ENCODE measurements at regions not wholly inside any gene's neighbourhood (a gene's known extent, or its start where the extent isn't known, plus 50 kb on each side); places are given as distances from the start of the nearest gene placed in this dataset.

- ChIA-PET CTCF (no interaction called here), POLR2A (no interaction called here)
- Mint-ChIP-seq H3K4me3 (no peak overlapping the region), H3K27ac (no peak overlapping the region), H3K9me3 (peaks cover 4% of the 10 kb centered on the region; the same call in 1 of the 2 replicates), H3K27me3 (ENCODE audit: low read depth) (no peaks in the 10 kb centered on the region), H3K36me3 (no peaks in the 10 kb centered on the region), H3K4me1 (peaks cover 18% of the 10 kb centered on the region)
- TF ChIP-seq, protein P1, sequence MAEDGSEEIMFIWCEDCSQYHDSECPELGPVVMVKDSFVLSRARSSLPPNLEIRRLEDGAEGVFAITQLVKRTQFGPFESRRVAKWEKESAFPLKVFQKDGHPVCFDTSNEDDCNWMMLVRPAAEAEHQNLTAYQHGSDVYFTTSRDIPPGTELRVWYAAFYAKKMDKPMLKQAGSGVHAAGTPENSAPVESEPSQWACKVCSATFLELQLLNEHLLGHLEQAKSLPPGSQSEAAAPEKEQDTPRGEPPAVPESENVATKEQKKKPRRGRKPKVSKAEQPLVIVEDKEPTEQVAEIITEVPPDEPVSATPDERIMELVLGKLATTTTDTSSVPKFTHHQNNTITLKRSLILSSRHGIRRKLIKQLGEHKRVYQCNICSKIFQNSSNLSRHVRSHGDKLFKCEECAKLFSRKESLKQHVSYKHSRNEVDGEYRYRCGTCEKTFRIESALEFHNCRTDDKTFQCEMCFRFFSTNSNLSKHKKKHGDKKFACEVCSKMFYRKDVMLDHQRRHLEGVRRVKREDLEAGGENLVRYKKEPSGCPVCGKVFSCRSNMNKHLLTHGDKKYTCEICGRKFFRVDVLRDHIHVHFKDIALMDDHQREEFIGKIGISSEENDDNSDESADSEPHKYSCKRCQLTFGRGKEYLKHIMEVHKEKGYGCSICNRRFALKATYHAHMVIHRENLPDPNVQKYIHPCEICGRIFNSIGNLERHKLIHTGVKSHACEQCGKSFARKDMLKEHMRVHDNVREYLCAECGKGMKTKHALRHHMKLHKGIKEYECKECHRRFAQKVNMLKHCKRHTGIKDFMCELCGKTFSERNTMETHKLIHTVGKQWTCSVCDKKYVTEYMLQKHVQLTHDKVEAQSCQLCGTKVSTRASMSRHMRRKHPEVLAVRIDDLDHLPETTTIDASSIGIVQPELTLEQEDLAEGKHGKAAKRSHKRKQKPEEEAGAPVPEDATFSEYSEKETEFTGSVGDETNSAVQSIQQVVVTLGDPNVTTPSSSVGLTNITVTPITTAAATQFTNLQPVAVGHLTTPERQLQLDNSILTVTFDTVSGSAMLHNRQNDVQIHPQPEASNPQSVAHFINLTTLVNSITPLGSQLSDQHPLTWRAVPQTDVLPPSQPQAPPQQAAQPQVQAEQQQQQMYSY (CRISPR knock-in tag; IDR thresholded peaks at IDR 0.05), result no peak
- no peak for TF ChIP-seq ZBTB43 (CRISPR knock-in tag; IDR thresholded peaks at IDR 0.05)
- TF ChIP-seq AFF4 (CRISPR knock-in tag; IDR thresholded peaks at IDR 0.05; ENCODE audit: borderline replicate concordance), result no peak
- TF ChIP-seq RORB (CRISPR knock-in tag; IDR thresholded peaks at IDR 0.05), result no peak
- TF ChIP-seq CTCF (IDR thresholded peaks at IDR 0.05), result no peak
- TF ChIP-seq, protein P2, sequence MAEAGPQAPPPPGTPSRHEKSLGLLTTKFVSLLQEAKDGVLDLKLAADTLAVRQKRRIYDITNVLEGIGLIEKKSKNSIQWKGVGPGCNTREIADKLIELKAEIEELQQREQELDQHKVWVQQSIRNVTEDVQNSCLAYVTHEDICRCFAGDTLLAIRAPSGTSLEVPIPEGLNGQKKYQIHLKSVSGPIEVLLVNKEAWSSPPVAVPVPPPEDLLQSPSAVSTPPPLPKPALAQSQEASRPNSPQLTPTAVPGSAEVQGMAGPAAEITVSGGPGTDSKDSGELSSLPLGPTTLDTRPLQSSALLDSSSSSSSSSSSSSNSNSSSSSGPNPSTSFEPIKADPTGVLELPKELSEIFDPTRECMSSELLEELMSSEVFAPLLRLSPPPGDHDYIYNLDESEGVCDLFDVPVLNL (CRISPR knock-in tag; IDR thresholded peaks at IDR 0.05; ENCODE audit: borderline replicate concordance, low read depth), result no peak
- no peak for TF ChIP-seq FOXK1 (CRISPR knock-in tag; IDR thresholded peaks at IDR 0.05)
- ATAC-seq (no peak), DNase-seq (ENCODE audit: low spot score) (no peak)
Measured at GRCh38 chr3:65015711-65016110, 327.9 kb upstream of the ADAMTS9 start.

DNA sequence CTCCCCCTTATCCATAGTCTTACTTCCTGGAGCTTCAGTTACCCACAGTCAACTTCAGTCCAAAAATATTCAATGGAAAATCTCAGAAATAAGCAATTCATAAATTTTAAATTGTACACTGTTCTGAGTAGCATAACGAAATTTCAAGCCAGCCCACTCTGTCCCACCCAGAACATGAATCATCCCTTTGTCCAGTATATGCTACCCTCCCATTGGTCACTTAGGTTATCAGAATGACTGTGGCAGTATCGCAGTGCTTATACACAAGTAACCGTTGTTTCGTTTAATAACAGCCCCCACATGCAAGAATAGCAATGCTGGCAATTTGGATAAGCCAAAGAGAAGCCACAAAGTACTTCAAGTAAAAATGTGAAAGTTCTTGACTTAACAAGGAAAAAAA, 325.3 kb upstream of the ADAMTS9 start:
- TF ChIP-seq NFE2L1 (CRISPR knock-in tag; IDR thresholded peaks at IDR 0.05), result no peak
- no peak for TF ChIP-seq FOXK1 (CRISPR knock-in tag; IDR thresholded peaks at IDR 0.05)
- TF ChIP-seq, protein P3, sequence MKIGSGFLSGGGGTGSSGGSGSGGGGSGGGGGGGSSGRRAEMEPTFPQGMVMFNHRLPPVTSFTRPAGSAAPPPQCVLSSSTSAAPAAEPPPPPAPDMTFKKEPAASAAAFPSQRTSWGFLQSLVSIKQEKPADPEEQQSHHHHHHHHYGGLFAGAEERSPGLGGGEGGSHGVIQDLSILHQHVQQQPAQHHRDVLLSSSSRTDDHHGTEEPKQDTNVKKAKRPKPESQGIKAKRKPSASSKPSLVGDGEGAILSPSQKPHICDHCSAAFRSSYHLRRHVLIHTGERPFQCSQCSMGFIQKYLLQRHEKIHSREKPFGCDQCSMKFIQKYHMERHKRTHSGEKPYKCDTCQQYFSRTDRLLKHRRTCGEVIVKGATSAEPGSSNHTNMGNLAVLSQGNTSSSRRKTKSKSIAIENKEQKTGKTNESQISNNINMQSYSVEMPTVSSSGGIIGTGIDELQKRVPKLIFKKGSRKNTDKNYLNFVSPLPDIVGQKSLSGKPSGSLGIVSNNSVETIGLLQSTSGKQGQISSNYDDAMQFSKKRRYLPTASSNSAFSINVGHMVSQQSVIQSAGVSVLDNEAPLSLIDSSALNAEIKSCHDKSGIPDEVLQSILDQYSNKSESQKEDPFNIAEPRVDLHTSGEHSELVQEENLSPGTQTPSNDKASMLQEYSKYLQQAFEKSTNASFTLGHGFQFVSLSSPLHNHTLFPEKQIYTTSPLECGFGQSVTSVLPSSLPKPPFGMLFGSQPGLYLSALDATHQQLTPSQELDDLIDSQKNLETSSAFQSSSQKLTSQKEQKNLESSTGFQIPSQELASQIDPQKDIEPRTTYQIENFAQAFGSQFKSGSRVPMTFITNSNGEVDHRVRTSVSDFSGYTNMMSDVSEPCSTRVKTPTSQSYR (CRISPR knock-in tag; IDR thresholded peaks at IDR 0.05), result no peak
- no peak for TF ChIP-seq CBFB (CRISPR knock-in tag; IDR thresholded peaks at IDR 0.05; ENCODE audit: low read depth)
- no peaks in the 10 kb centered on the region for H3K27me3 Mint-ChIP-seq (ENCODE audit: low read depth)

More for the DNA sequence above, 325.3 kb upstream of the ADAMTS9 start:
- ATAC-seq, result no peak
- H3K36me3 Mint-ChIP-seq, result no peaks in the 10 kb centered on the region
- POLR2A ChIA-PET, result no interaction called here
- H3K27ac Mint-ChIP-seq, result no peak overlapping the region
- peaks cover 4% of the 10 kb centered on the region; the same call in 1 of the 2 replicates for H3K9me3 Mint-ChIP-seq
- no peak overlapping the region for H3K4me3 Mint-ChIP-seq
- no peaks in the 10 kb centered on the region for H3K4me1 Mint-ChIP-seq
- CTCF ChIA-PET, result no interaction called here
- DNase-seq (ENCODE audit: low spot score), result no peak

Data from WTC11 (cell line).